Erythroblast (primary cell): ENCODE measurements at regions not wholly inside any gene's neighbourhood (a gene's known extent, or its start where the extent isn't known, plus 50 kb on each side); places are given as distances from the start of the nearest gene placed in this dataset.

ENCODE experiments used
- GATA1 ChIP-seq: IDR thresholded peaks from 2 replicates; pipeline ENCODE4 v1.6.1; 2011; ENCODE audit warnings: low read depth, mild to moderate bottlenecking, control low read depth, low read length, moderate library complexity
- POLR2A ChIP-seq: IDR thresholded peaks from 2 replicates; pipeline ENCODE4 v1.6.1; 2011; ENCODE audit warnings: mild to moderate bottlenecking, low read length

GRCh38 chrX:69234624-69235023 lies 69.4 kb upstream of the PJA1 start:
- TF ChIP-seq POLR2A (no peak), GATA1 (no peak)
